Middle frontal gyrus (tissue), 1 donor: ENCODE measurements at regions not wholly inside any gene's neighbourhood (a gene's known extent, or its start where the extent isn't known, plus 50 kb on each side); places are given as distances from the start of the nearest gene placed in this dataset.

Source experiments
- DNase-seq: peaks from one replicate; pipeline ENCODE4 v3.0.0-alpha.2; 2015; ENCODE audit warnings: low spot score; ENCODE audit errors: extremely low spot score

GRCh38 chr15:36390491-36390890, 188.9 kb upstream of the CDIN1 start:
- DNase-seq: no peak

- no peak for DNase-seq
Observed at GRCh38 chr15:36392676-36393266, 186.7 kb upstream of the CDIN1 start.

GRCh38 chr15:36398212-36398611, 181.2 kb upstream of the CDIN1 start:
- no peak for DNase-seq

- DNase-seq: no peak
Observed at GRCh38 chr15:36399276-36399675, 180.2 kb upstream of the CDIN1 start.

- no peak for DNase-seq
Observed at GRCh38 chr15:36400936-36401585, 178.4 kb upstream of the CDIN1 start.

GRCh38 chr15:36401586-36401966, 177.8 kb upstream of the CDIN1 start:
- DNase-seq: no peak

GRCh38 chr15:36403351-36403750, 176.1 kb upstream of the CDIN1 start:
- DNase-seq: no peak

GRCh38 chr15:36406366-36406765, 173.1 kb upstream of the CDIN1 start:
- no peak for DNase-seq

- no peak for DNase-seq
Observed at GRCh38 chr15:36406911-36407310, 172.5 kb upstream of the CDIN1 start.

- no peak for DNase-seq
Observed at GRCh38 chr15:36407647-36408046, 171.8 kb upstream of the CDIN1 start.

GRCh38 chr15:36409819-36410218, 169.6 kb upstream of the CDIN1 start:
- DNase-seq: no peak

- no peak for DNase-seq
Observed at GRCh38 chr15:36414670-36415069, 164.8 kb upstream of the CDIN1 start.

GRCh38 chr15:36415643-36416042, 163.8 kb upstream of the CDIN1 start:
- no peak for DNase-seq

GRCh38 chr15:36422631-36423030, 156.8 kb upstream of the CDIN1 start:
- DNase-seq: no peak

GRCh38 chr15:36426691-36427090, 152.7 kb upstream of the CDIN1 start:
- DNase-seq: no peak

GRCh38 chr15:36428102-36428845, 151.2 kb upstream of the CDIN1 start:
- no peak for DNase-seq

- DNase-seq: no peak
Observed at GRCh38 chr15:36429707-36430106, 149.7 kb upstream of the CDIN1 start.

GRCh38 chr15:36430280-36430679, 149.1 kb upstream of the CDIN1 start:
- DNase-seq: no peak

- DNase-seq: no peak
Observed at GRCh38 chr15:36430726-36431265, 148.6 kb upstream of the CDIN1 start.

GRCh38 chr15:36432161-36432560, 147.3 kb upstream of the CDIN1 start:
- no peak for DNase-seq

- no peak for DNase-seq
Observed at GRCh38 chr15:36434177-36434576, 145.2 kb upstream of the CDIN1 start.

- no peak for DNase-seq
Observed at GRCh38 chr15:36438499-36438898, 140.9 kb upstream of the CDIN1 start.
